ENCODE measurements at regions not wholly inside any gene's neighbourhood (a gene's known extent, or its start where the extent isn't known, plus 50 kb on each side); places are given as distances from the start of the nearest gene placed in this dataset.

- H3K27ac Mint-ChIP-seq: no peak overlapping the region
- no peak overlapping the region for H3K4me3 Mint-ChIP-seq
- ATAC-seq (no peak), DNase-seq (ENCODE audit: low spot score) (no peak)
- H3F3A ChIP-seq (replicated peaks; ENCODE audit: low read depth): no peaks in the 10 kb centered on the region
- no peaks in the 10 kb centered on the region for H3K9me2 ChIP-seq (ENCODE audit: insufficient read depth)
- no peak for TF ChIP-seq ZNF114 (CRISPR knock-in tag; IDR thresholded peaks at IDR 0.05)
- TF ChIP-seq JUNB (IDR thresholded peaks at IDR 0.05; ENCODE audit: unreplicated experiment): no peak
- no peak for TF ChIP-seq CTCF (conservative IDR thresholded peaks at IDR 0.05; ENCODE audit: low read depth in 2 of 2)
- no peak for TF ChIP-seq NANOG (IDR thresholded peaks at IDR 0.05; ENCODE audit: borderline replicate concordance)
- no peak for TF ChIP-seq POLR2AphosphoS5 (IDR thresholded peaks at IDR 0.05; ENCODE audit: low read depth)
- no peak for TF ChIP-seq ZNF331 (CRISPR knock-in tag; IDR thresholded peaks at IDR 0.05; ENCODE audit: low read depth)
- no peak for TF ChIP-seq CREB1 (CRISPR knock-in tag; IDR thresholded peaks at IDR 0.05; ENCODE audit: low read depth)
- no peak for TF ChIP-seq REST (IDR thresholded peaks at IDR 0.05; ENCODE audit: unreplicated experiment)
- H2AFZ ChIP-seq: no peak overlapping the region
- H3K27ac ChIP-seq (ENCODE audit: low read depth): no peak overlapping the region
- no peaks in the 10 kb centered on the region for H3K36me3 ChIP-seq (ENCODE audit: insufficient read depth)
- no peaks in the 10 kb centered on the region for H3K27me3 ChIP-seq (ENCODE audit: insufficient read depth)
- no peaks in the 10 kb centered on the region for H3K4me1 ChIP-seq (ENCODE audit: insufficient read depth)
- H3K4me1 Mint-ChIP-seq: peaks cover 4% of the 10 kb centered on the region; the same call in 2 of the 3 replicates
- no peak overlapping the region for H3K4me3 ChIP-seq
- peaks cover 9% of the 10 kb centered on the region for H3K27me3 Mint-ChIP-seq (ENCODE audit: insufficient read depth, low read depth, poor library complexity)
- H3K79me2 ChIP-seq (replicated peaks; ENCODE audit: insufficient read depth): no peaks in the 10 kb centered on the region
- H3K9me3 Mint-ChIP-seq: no peaks in the 10 kb centered on the region
- no peak overlapping the region for H3K4me2 ChIP-seq
- H3K36me3 Mint-ChIP-seq (ENCODE audit: low read depth): no peaks in the 10 kb centered on the region
- H4K20me1 ChIP-seq (replicated peaks; ENCODE audit: insufficient read depth): no peaks in the 10 kb centered on the region
Measured at GRCh38 chr11:116596346-116597260, 176.2 kb downstream of the BUD13 start.

- Histone ChIP-seq H3K9me2 (ENCODE audit: insufficient read depth) (no peaks in the 10 kb centered on the region), H3K4me1 (ENCODE audit: insufficient read depth) (no peaks in the 10 kb centered on the region), H3K4me3 (no peak overlapping the region), H3K27ac (ENCODE audit: low read depth) (no peak overlapping the region), H3K4me2 (no peak overlapping the region), H3F3A (replicated peaks; ENCODE audit: low read depth) (no peaks in the 10 kb centered on the region), H3K27me3 (ENCODE audit: insufficient read depth) (no peaks in the 10 kb centered on the region), H3K79me2 (replicated peaks; ENCODE audit: insufficient read depth) (no peaks in the 10 kb centered on the region), H4K20me1 (replicated peaks; ENCODE audit: insufficient read depth) (no peaks in the 10 kb centered on the region), H2AFZ (no peak overlapping the region), H3K36me3 (ENCODE audit: insufficient read depth) (no peaks in the 10 kb centered on the region)
- H3K27me3 Mint-ChIP-seq (ENCODE audit: insufficient read depth, low read depth, poor library complexity): peaks cover 9% of the 10 kb centered on the region
- no peak overlapping the region for H3K4me3 Mint-ChIP-seq
- no peaks in the 10 kb centered on the region; the same call in 2 of the 3 replicates for H3K9me3 Mint-ChIP-seq
- no peak for ATAC-seq
- H3K36me3 Mint-ChIP-seq (ENCODE audit: low read depth): no peaks in the 10 kb centered on the region
- no peak overlapping the region for H3K27ac Mint-ChIP-seq
- no peak for DNase-seq (ENCODE audit: low spot score)
- H3K4me1 Mint-ChIP-seq: peaks cover 4% of the 10 kb centered on the region; the same call in 2 of the 3 replicates
- no peak for TF ChIP-seq JUNB (IDR thresholded peaks at IDR 0.05; ENCODE audit: unreplicated experiment)
- TF ChIP-seq EZH2phosphoT487 (IDR thresholded peaks at IDR 0.05; ENCODE audit: unreplicated experiment): no peak
- TF ChIP-seq CREB1 (CRISPR knock-in tag; IDR thresholded peaks at IDR 0.05; ENCODE audit: low read depth): no peak
- no peak for TF ChIP-seq REST (IDR thresholded peaks at IDR 0.05; ENCODE audit: unreplicated experiment)
Measured at GRCh38 chr11:116595305-116595880, 177.4 kb downstream of the BUD13 start.
